HG03575 (cell line): ENCODE measurements at regions not wholly inside any gene's neighbourhood (a gene's known extent, or its start where the extent isn't known, plus 50 kb on each side); places are given as distances from the start of the nearest gene placed in this dataset.

Source experiments
- ATAC-seq: cut with Tn5 transposase; IDR thresholded peaks from one replicate; pipeline ENCODE4 v1.9.1; 2021; ENCODE audit not compliant: unreplicated experiment, insufficient number of reproducible peaks, low FRiP score; ENCODE audit errors: extremely low read depth

- no peak for ATAC-seq
Observed at GRCh38 chr13:73450583-73450982, 391.8 kb downstream of the KLF5 start.

- no peak for ATAC-seq
Observed at GRCh38 chr13:73449252-73449651, 390.4 kb downstream of the KLF5 start.

GRCh38 chr13:73440296-73440895 lies 381.6 kb downstream of the KLF5 start:
- no peak for ATAC-seq

GRCh38 chr13:73433890-73434289 lies 375.1 kb downstream of the KLF5 start:
- ATAC-seq, result no peak

GRCh38 chr13:73433458-73433857 lies 374.7 kb downstream of the KLF5 start:
- ATAC-seq, result no peak

GRCh38 chr13:73429701-73430100 lies 370.9 kb downstream of the KLF5 start:
- ATAC-seq, result no peak

- ATAC-seq, result no peak
Observed at GRCh38 chr13:73428706-73429105, 369.9 kb downstream of the KLF5 start.

- ATAC-seq, result no peak
Observed at GRCh38 chr13:73428137-73428536, 369.3 kb downstream of the KLF5 start.

GRCh38 chr13:73422973-73423372 lies 364.2 kb downstream of the KLF5 start:
- ATAC-seq, result no peak

GRCh38 chr13:73421310-73421912 lies 362.6 kb downstream of the KLF5 start:
- ATAC-seq, result no peak

- ATAC-seq, result no peak
Observed at GRCh38 chr13:73419186-73419585, 360.4 kb downstream of the KLF5 start.

GRCh38 chr13:73417012-73417615 lies 358.3 kb downstream of the KLF5 start:
- no peak for ATAC-seq

- no peak for ATAC-seq
Observed at GRCh38 chr13:73416093-73416492, 357.3 kb downstream of the KLF5 start.

GRCh38 chr13:73413656-73414055 lies 354.9 kb downstream of the KLF5 start:
- no peak for ATAC-seq

GRCh38 chr13:73412933-73413332 lies 354.1 kb downstream of the KLF5 start:
- ATAC-seq, result no peak

- no peak for ATAC-seq
Observed at GRCh38 chr13:73411067-73411809, 352.4 kb downstream of the KLF5 start.

- ATAC-seq, result no peak
Observed at GRCh38 chr13:73406454-73406853, 347.6 kb downstream of the KLF5 start.

- ATAC-seq, result no peak
Observed at GRCh38 chr13:73404581-73404980, 345.8 kb downstream of the KLF5 start.

- ATAC-seq, result no peak
Observed at GRCh38 chr13:73403355-73404120, 344.7 kb downstream of the KLF5 start.
